ENCODE measurements at regions not wholly inside any gene's neighbourhood (a gene's known extent, or its start where the extent isn't known, plus 50 kb on each side); places are given as distances from the start of the nearest gene placed in this dataset.

- TF ChIP-seq EZH2phosphoT487 (IDR thresholded peaks at IDR 0.05; ENCODE audit: borderline replicate concordance, low read length) (no peak), CTCF (conservative IDR thresholded peaks at IDR 0.05; ENCODE audit: low read depth, low read length) (no peak), EZH2 (IDR thresholded peaks at IDR 0.05; ENCODE audit: low read length, unreplicated experiment) (no peak)
These were observed 77.6 kb upstream of the SESN3 start for GRCh38 chr11:95308512-95309035.
